Progenitor cell of endocrine pancreas (in vitro differentiated cells): ENCODE measurements at regions not wholly inside any gene's neighbourhood (a gene's known extent, or its start where the extent isn't known, plus 50 kb on each side); places are given as distances from the start of the nearest gene placed in this dataset.
A peak's percentile ranks its signal among the peaks of the same experiment; 100 is the strongest.
"Not testable (repeated sequence)": the region's sequence is repeated elsewhere in the genome, so short reads cannot be mapped to it uniquely, and the experiment has no call there.

Experiments
- DNase-seq: peaks from one replicate; pipeline ENCODE4 v3.0.0; 2021; ENCODE audit warnings: low spot score; ENCODE audit not compliant: unreplicated experiment
- H3K27ac Mint-ChIP-seq: 2 replicates; pipeline ENCODE4 v1.8.0; 2021; ENCODE audit warnings: mild to moderate bottlenecking, moderate library complexity, mixed read lengths
- H3K27me3 Mint-ChIP-seq: 2 replicates; pipeline ENCODE4 v1.8.0; 2021; ENCODE audit warnings: mixed read lengths
- H3K36me3 Mint-ChIP-seq: 2 replicates; pipeline ENCODE4 v1.8.0; 2022; ENCODE audit warnings: mixed read lengths; ENCODE audit not compliant: insufficient read depth
- H3K4me1 Mint-ChIP-seq: 2 replicates; pipeline ENCODE4 v1.8.0; 2021; ENCODE audit warnings: low read depth, mixed read lengths
- H3K4me3 Mint-ChIP-seq: 2 replicates; pipeline ENCODE4 v1.8.0; 2021; ENCODE audit warnings: low read depth, mild to moderate bottlenecking, moderate library complexity, mixed read lengths
- H3K9me3 Mint-ChIP-seq: 2 replicates; pipeline ENCODE4 v1.8.0; 2021; ENCODE audit warnings: low read depth, mixed read lengths
- CTCF ChIP-seq: fragments of 200-600 bp; sonication (generic); IDR thresholded peaks from one replicate; pipeline ENCODE4 v1.5.0; 2021; ENCODE audit warnings: antibody characterized with exemption, mild to moderate bottlenecking; ENCODE audit not compliant: unreplicated experiment

GRCh38 chr1:178580876-178581275 is 68.0 kb downstream of the TEX35 start:
- no peak for DNase-seq
- Mint-ChIP-seq H3K27ac (no peak overlapping the region), H3K9me3 (no peaks in the 10 kb centered on the region), H3K27me3 (peaks cover 15% of the 10 kb centered on the region), H3K4me1 (no peaks in the 10 kb centered on the region), H3K4me3 (no peak overlapping the region), H3K36me3 (no peaks in the 10 kb centered on the region)
- no peak for TF ChIP-seq CTCF

GRCh38 chr1:178581351-178582303 is 68.7 kb downstream of the TEX35 start:
- H3K4me3 Mint-ChIP-seq, result no peak overlapping the region
- DNase-seq, result no peak
- no peaks in the 10 kb centered on the region for H3K9me3 Mint-ChIP-seq
- TF ChIP-seq CTCF, result no peak
- H3K36me3 Mint-ChIP-seq, result no peaks in the 10 kb centered on the region
- H3K4me1 Mint-ChIP-seq, result no peaks in the 10 kb centered on the region
- peaks cover 15% of the 10 kb centered on the region for H3K27me3 Mint-ChIP-seq
- H3K27ac Mint-ChIP-seq, result no peak overlapping the region

DNA sequence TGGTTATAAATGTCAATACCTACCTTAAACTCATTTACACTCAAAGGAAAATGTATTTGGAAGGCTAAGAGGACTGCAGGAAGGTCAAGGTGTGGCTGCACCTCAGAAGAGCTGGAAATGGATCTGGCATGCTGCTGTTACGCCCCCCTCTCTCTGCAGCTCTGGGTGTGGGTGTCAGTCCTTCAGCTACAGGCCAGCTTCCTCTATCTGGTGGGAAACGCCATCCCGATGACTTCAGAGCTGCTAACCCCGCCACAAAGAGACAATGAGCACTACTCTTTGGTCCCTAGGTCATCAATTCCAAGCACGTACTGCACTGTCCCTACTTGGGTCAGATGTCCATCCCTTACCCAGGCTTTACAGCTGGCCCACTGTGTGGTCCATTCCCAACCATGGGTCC is 74.2 kb downstream of the TEX35 start:
- H3K4me1 Mint-ChIP-seq, result no peaks in the 10 kb centered on the region
- no peak for DNase-seq
- H3K27me3 Mint-ChIP-seq, result peaks cover 4% of the 10 kb centered on the region
- H3K27ac Mint-ChIP-seq, result no peak overlapping the region
- H3K4me3 Mint-ChIP-seq, result no peak overlapping the region
- H3K9me3 Mint-ChIP-seq, result peaks cover 6% of the 10 kb centered on the region
- H3K36me3 Mint-ChIP-seq, result no peaks in the 10 kb centered on the region
- TF ChIP-seq CTCF, result no peak

- peak; percentile 20 for TF ChIP-seq CTCF
- no peak for DNase-seq
- no peaks in the 10 kb centered on the region for H3K36me3 Mint-ChIP-seq
- H3K4me3 Mint-ChIP-seq, result no peak overlapping the region
- no peaks in the 10 kb centered on the region for H3K27me3 Mint-ChIP-seq
- H3K9me3 Mint-ChIP-seq, result peaks cover 6% of the 10 kb centered on the region
- no peak overlapping the region for H3K27ac Mint-ChIP-seq
- no peaks in the 10 kb centered on the region for H3K4me1 Mint-ChIP-seq
Observed at GRCh38 chr1:178587975-178588374, 75.1 kb downstream of the TEX35 start.

DNA sequence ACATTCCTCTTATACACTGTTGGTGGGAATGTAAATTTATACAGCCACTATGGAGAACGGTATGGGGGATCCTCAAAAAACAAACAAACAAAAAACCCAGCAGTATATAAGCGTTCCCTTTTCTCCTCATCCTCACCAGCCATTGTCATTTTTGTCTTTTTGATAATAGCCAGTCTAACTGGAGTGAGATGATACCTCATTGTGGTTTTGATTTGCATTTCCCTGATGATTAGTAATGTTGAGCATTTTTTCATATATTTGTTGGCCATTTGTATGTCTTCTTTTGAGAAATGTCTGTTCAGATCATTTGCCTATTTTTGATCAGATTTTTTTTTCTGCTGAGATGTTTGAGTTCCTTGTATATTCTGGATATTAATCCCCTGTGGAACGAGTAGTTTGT is 76.1 kb downstream of the TEX35 start:
- DNase-seq, H3K9me3 Mint-ChIP-seq, H3K27me3 Mint-ChIP-seq, H3K36me3 Mint-ChIP-seq, H3K4me3 Mint-ChIP-seq, H3K27ac Mint-ChIP-seq, H3K4me1 Mint-ChIP-seq: not testable (repeated sequence)

- not testable (repeated sequence) for H3K9me3 Mint-ChIP-seq, H3K4me1 Mint-ChIP-seq, H3K27me3 Mint-ChIP-seq, H3K27ac Mint-ChIP-seq, H3K36me3 Mint-ChIP-seq, DNase-seq, H3K4me3 Mint-ChIP-seq
Observed at GRCh38 chr1:178591811-178592210, 78.9 kb downstream of the TEX35 start.
